HG02943 (cell line): ENCODE measurements at regions not wholly inside any gene's neighbourhood (a gene's known extent, or its start where the extent isn't known, plus 50 kb on each side); places are given as distances from the start of the nearest gene placed in this dataset.
A peak's percentile ranks its signal among the peaks of the same experiment; 100 is the strongest.
"Not testable (repeated sequence)": the region's sequence is repeated elsewhere in the genome, so short reads cannot be mapped to it uniquely, and the experiment has no call there.

Source experiments
- ATAC-seq: cut with Tn5 transposase; IDR thresholded peaks from one replicate; pipeline ENCODE4 v1.9.1; 2021; ENCODE audit warnings: mild to moderate bottlenecking, low read depth, moderate library complexity; ENCODE audit not compliant: unreplicated experiment

DNA sequence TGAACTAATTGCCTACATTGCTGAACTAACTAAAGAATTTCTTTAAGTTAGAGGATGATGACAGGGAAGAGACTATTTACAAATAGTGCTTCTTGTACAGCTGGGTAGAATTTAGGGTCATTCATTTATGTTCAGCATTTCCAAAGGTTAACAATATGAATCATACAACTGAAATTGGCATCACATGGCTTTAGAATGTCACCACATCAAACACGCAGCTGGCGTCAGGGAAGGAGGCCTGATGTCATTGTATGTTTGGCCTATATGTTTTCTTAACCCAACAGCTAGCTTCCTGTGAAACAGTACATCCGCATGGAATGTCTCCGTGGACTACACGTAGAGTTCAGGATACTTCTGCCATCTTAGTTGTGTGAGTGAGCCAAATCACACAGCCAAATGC, 99.0 kb upstream of the TNFSF11 start:
- ATAC-seq = no peak

DNA sequence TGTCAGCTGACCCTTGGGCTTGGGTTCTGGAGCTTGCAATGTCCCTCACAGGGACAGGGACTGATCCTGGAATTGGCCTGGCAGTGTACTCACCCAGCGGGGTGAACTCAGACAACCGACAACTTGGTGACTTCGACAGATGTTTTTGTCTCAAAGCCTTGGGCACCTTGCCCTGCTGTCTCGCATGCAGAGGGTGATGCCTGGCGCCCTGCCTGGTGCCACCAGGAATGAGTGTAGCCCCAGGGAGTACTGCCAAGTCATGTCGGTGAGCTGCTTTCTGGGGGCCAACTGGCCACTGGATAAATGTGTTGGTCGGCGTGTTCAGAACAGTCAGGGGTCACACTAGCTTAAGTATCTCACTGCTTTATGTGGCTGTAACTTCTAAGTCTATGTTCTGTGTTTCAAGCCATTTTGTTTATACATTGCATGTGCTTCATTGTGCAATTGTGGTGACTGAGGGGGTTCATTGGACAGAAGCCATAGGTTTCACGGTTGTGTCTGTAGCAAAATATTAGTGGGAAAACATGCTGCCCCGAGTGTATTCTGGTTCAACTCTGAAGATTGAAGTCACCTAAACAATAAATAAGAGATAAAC, 96.3 kb upstream of the TNFSF11 start:
- no peak for ATAC-seq

- no peak for ATAC-seq
These were observed 95.3 kb upstream of the TNFSF11 start for GRCh38 chr13:42478531-42479156.

- no peak for ATAC-seq
These were observed 89.6 kb upstream of the TNFSF11 start for GRCh38 chr13:42484386-42484785.

DNA sequence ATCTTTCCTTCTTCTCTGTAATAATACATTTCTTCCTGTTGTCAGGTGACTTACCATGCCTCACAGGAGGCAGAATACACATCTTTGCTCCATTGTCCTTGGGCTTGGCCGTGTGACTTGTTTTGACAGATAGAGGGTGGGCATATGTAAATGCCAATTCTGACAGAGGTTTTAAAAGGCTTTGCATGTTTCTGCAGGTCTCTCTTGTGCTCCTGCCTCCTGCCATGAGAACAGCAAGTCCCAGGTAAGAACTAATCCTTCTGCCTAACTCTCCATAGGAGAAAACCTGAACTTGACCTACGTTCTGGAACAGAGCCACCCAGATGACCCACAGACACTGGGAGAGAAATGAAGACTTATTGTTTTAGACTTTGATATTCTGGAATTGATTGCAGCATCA, 88.7 kb upstream of the TNFSF11 start:
- no peak for ATAC-seq

DNA sequence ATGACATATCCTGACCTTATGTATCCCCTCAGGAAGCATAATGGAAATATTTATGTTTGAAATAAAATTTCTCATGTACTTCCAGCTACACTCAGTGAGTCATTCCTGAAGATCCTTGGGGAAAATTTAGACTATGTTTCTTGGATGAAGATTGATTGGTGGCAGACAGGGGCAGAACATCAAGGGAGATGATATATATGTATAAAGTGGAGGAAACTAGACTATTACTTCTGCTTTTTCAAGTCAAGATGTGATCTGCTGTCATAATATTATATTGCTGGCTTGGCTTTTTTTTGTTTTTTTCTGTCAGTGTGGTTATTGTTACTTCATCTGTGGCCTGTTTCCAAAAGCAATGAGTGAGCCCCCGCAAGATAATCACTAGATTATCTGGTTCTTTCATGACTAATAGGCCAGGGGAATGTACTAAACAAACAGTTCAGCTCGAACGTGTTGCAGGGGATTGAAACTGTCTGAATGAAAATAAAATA, 87.2 kb upstream of the TNFSF11 start:
- no peak for ATAC-seq

DNA sequence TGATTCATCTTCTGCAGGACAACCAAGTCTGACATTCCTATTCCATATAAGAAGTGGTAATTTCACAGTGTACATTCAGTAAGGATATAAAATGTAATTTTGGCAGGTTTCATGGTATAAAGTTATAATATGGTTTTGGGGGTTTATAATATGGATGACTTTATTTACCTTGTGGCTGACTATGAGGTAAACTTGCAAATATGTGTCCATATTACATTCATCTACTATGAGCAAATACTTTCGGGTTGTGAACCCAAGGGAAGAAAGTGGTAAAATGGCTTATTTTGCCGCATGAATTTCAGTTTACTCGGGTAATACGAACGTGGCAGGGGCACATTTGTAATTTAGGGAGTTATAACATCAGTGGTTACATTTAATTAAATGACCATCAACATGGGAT, 86.7 kb upstream of the TNFSF11 start:
- no peak for ATAC-seq

DNA sequence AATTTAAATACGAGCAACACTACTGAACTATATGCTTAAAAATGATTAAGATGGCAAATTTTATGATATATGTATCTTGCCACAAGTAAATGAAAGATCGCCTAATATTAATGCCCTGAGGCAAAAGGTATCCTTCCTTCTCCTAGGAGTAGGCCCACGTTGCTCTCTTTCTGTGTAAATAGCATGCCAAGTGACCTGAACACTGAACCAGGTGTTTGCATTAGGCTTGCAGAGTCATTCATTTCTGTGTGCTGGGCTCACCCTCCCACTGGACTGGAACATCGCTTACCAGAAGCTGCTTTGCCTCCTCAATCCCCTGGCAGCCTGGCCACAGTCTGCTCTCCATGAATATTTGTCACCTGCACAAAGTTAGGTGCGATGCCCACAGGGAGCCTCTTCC, 83.3 kb upstream of the TNFSF11 start:
- ATAC-seq = no peak

DNA sequence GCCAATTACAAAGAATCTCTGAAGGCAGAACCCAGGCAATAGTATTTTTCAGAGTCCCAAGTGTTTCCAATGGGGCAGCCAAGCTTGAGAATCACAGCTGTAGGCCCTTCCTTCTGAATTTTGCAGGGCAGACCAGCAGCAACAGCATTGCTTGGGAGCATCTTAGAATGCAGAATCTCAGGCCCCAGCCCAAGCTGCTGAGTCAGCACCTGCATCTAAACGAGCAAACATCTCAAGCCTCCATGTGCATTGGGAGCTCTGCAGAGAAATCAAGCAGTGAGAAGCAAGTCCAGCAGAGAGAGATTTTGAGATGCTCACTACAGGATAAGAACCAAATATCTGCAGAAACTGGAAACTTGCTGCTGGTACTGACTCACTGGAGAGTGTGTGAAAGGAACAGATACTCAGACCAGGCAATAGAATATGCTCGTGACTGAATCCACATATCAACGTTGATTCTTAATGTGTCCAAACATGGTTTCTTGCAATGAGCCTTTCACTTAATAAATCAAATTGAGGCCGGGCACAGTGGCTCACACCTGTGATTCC, 81.5 kb upstream of the TNFSF11 start:
- ATAC-seq = no peak

GRCh38 chr13:42494157-42494556, 79.8 kb upstream of the TNFSF11 start:
- no peak for ATAC-seq

GRCh38 chr13:42495255-42495654, 78.7 kb upstream of the TNFSF11 start:
- no peak for ATAC-seq

DNA sequence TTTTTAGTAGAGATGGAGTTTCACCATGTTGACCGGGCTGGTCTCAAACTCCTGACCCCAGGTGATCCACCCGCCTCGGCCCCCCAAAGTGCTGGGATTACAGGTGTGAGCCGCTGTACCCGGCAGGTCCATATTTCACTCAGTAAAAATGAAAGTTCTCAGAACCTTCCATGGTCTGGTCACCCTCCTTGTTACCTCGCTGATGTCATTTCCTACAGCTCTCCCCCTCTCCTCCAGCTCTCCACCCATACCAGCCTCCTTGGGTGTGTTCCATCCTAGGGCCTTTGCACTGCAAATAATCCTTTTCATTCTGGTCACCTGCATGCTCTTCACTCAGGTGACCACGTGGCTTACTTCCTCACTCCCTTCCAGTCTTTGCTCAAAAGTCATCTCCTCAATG, 78.2 kb upstream of the TNFSF11 start:
- ATAC-seq = no peak

- not testable (repeated sequence) for ATAC-seq
These were observed 76.9 kb upstream of the TNFSF11 start for GRCh38 chr13:42496926-42497554.

DNA sequence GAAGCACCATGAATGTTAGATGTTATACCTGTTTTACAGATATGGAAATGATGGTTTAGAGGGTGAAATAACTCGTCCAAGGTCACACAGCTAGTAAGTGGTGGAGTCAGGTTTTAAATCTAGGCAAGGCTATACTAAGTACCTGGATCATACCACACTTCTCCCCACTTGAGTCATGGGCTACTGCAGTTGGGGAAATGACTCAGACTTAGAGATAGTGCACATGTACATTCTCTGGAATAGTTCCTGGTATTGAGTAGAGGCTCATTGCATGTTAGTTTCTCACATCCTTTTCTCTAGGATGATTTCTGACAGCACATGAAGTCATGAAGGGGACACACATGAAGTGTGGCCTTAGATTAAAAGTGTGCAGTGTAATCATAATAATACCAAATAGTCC, 76.2 kb upstream of the TNFSF11 start:
- ATAC-seq = peak; percentile 84

DNA sequence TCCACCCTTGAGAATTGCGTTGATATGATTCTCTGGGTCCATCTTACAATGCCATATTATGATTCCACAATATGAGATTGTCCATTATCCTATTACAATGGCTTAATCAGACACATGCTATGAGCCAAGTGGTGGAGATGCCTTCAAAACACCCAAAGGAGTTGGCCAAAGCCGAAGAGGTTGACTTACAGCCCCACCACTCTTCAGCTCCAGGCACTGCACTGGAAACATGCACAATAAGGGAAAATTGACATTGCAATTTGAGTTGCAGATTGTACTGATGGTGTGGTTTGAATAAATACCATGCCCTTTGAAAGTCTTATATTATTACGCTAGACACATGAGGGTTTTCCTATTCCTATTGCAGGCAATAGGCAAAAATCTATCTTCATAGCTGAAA, 75.4 kb upstream of the TNFSF11 start:
- ATAC-seq = no peak
